ENCODE measurements at regions not wholly inside any gene's neighbourhood (a gene's known extent, or its start where the extent isn't known, plus 50 kb on each side); places are given as distances from the start of the nearest gene placed in this dataset.

GRCh38 chrX:97847885-97848679 lies 964.4 kb downstream of the RPA4 start:
- no peak overlapping the region for H3K9ac ChIP-seq
- H4K20me1 ChIP-seq: peaks cover 5% of the 10 kb centered on the region; the same call in 1 of the 2 replicates
- H3K27ac ChIP-seq: no peak overlapping the region
- peaks cover 61% of the 10 kb centered on the region for H3K9me3 ChIP-seq
- H3K4me3 ChIP-seq: no peak overlapping the region
- no peak overlapping the region for H3K4me2 ChIP-seq
- H3K27me3 ChIP-seq: peaks cover 21% of the 10 kb centered on the region
- no peaks in the 10 kb centered on the region for H3K4me1 ChIP-seq
- H3K36me3 ChIP-seq: no peaks in the 10 kb centered on the region
- TF ChIP-seq Cebpa-rat (IDR thresholded peaks at IDR 0.05): no peak

GRCh38 chrX:97849951-97850350 lies 966.2 kb downstream of the RPA4 start:
- H3K9me3 ChIP-seq: peaks cover 42% of the 10 kb centered on the region
- H3K27ac ChIP-seq: no peak overlapping the region
- no peak overlapping the region for H3K4me3 ChIP-seq
- no peaks in the 10 kb centered on the region for H3K4me1 ChIP-seq
- no peak for TF ChIP-seq Cebpa-rat (IDR thresholded peaks at IDR 0.05)
- H3K36me3 ChIP-seq: no peaks in the 10 kb centered on the region
- peaks cover 12% of the 10 kb centered on the region; the same call in 1 of the 2 replicates for H4K20me1 ChIP-seq
- no peak overlapping the region for H3K9ac ChIP-seq
- no peak overlapping the region for H3K4me2 ChIP-seq
- peaks cover 37% of the 10 kb centered on the region for H3K27me3 ChIP-seq

GRCh38 chrX:97850911-97851310 lies 967.2 kb downstream of the RPA4 start:
- Histone ChIP-seq H3K4me3 (no peak overlapping the region), H3K9ac (no peak overlapping the region), H3K27me3 (peaks cover 45% of the 10 kb centered on the region), H3K4me2 (no peak overlapping the region), H3K9me3 (peaks cover 33% of the 10 kb centered on the region), H3K4me1 (no peaks in the 10 kb centered on the region), H3K27ac (no peak overlapping the region), H3K36me3 (no peaks in the 10 kb centered on the region), H4K20me1 (peaks cover 12% of the 10 kb centered on the region; the same call in 1 of the 2 replicates)
- no peak for TF ChIP-seq Cebpa-rat (IDR thresholded peaks at IDR 0.05)

- no peak for TF ChIP-seq Cebpa-rat (IDR thresholded peaks at IDR 0.05)
- no peaks in the 10 kb centered on the region for H3K4me1 ChIP-seq
- H3K4me3 ChIP-seq: no peak overlapping the region
- H3K27me3 ChIP-seq: peaks cover 40% of the 10 kb centered on the region
- H3K9ac ChIP-seq: no peak overlapping the region
- H4K20me1 ChIP-seq: peaks cover 12% of the 10 kb centered on the region; the same call in 1 of the 2 replicates
- H3K36me3 ChIP-seq: no peaks in the 10 kb centered on the region
- H3K9me3 ChIP-seq: 0 out of 2 replicates have a peak, but pooled peaks cover 2% of the 10 kb centered on the region
- H3K27ac ChIP-seq: no peak overlapping the region
- no peak overlapping the region for H3K4me2 ChIP-seq
These were observed 970.4 kb downstream of the RPA4 start for GRCh38 chrX:97854086-97854485.

- Histone ChIP-seq H3K4me2 (no peak overlapping the region), H4K20me1 (peaks cover 7% of the 10 kb centered on the region; the same call in 1 of the 2 replicates), H3K9ac (no peak overlapping the region), H3K27me3 (peaks cover 55% of the 10 kb centered on the region), H3K4me3 (no peak overlapping the region), H3K4me1 (no peaks in the 10 kb centered on the region), H3K36me3 (no peaks in the 10 kb centered on the region), H3K9me3 (no peaks in the 10 kb centered on the region), H3K27ac (no peak overlapping the region)
- TF ChIP-seq Cebpa-rat (IDR thresholded peaks at IDR 0.05): no peak
These were observed 974.9 kb downstream of the RPA4 start for GRCh38 chrX:97858592-97858991.

DNA sequence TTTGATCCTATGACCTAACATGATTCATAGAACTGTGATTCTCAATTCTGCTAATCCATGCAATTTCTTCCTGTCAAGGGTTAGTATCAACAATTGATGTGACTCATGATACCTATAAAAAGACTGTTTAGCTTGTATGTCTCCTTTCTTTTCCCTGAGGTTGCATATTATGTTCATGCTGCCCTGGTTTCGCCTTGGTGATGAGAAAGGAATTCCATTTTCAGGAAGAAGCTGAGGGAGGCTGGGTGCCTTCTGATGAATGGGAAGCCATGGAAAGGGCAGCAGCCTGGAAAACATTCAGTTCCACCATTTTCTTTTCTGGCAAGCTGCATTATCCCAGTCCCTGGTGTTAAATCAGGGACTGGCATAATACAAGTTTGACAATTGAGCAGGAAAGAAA lies 976.5 kb downstream of the RPA4 start:
- Histone ChIP-seq H3K27ac (no peak overlapping the region), H4K20me1 (no peaks in the 10 kb centered on the region), H3K27me3 (peaks cover 56% of the 10 kb centered on the region), H3K9me3 (no peaks in the 10 kb centered on the region), H3K4me2 (no peak overlapping the region), H3K9ac (no peak overlapping the region), H3K36me3 (no peaks in the 10 kb centered on the region), H3K4me3 (no peak overlapping the region), H3K4me1 (no peaks in the 10 kb centered on the region)
- no peak for TF ChIP-seq Cebpa-rat (IDR thresholded peaks at IDR 0.05)

DNA sequence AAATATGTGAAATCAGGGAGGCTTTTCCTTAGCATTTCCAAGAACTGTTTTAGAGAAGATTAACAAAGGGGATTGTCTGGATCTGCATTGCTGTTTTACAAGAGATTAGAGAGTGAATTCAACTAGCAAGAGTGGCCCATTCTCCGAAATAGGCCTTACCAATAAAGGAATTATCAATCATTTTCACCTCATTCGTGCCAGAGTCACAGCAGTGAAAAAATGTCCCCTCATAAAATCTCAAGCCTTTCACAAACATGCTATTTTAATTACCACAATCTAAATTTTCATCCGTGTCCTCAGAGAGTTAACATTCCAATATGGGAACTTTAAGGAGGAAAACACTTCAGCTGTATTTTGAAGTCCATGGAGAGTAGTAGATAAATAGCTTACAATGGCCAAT lies 979.6 kb downstream of the RPA4 start:
- no peaks in the 10 kb centered on the region for H3K4me1 ChIP-seq
- no peaks in the 10 kb centered on the region for H3K36me3 ChIP-seq
- peaks cover 77% of the 10 kb centered on the region for H3K27me3 ChIP-seq
- no peaks in the 10 kb centered on the region for H4K20me1 ChIP-seq
- no peaks in the 10 kb centered on the region for H3K9me3 ChIP-seq
- no peak overlapping the region for H3K4me3 ChIP-seq
- H3K9ac ChIP-seq: no peak overlapping the region
- no peak overlapping the region for H3K4me2 ChIP-seq
- no peak for TF ChIP-seq Cebpa-rat (IDR thresholded peaks at IDR 0.05)
- H3K27ac ChIP-seq: no peak overlapping the region

DNA sequence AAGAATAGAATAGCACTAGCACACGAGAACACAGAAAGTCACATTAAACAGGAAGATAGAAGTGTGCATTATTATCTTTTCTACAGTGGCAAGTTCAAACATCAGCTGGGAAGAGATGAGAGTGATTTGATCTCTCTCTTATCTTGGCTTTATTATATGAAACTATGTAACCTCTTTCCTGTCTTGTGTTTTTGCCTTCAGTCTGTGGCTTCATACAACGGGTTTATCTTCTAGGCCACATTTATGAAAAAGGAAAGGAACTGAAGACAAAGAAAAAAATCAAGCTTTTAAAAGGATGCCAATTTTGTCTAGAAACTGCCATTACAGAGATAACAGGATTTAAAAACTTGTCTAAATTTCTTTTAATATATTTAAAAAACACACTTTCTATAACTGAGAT lies 983.6 kb downstream of the RPA4 start:
- Histone ChIP-seq H4K20me1 (no peaks in the 10 kb centered on the region), H3K4me1 (no peaks in the 10 kb centered on the region), H3K27me3 (peaks cover 97% of the 10 kb centered on the region), H3K9ac (no peak overlapping the region), H3K9me3 (no peaks in the 10 kb centered on the region), H3K4me3 (no peak overlapping the region), H3K36me3 (no peaks in the 10 kb centered on the region), H3K4me2 (no peak overlapping the region), H3K27ac (no peak overlapping the region)
- TF ChIP-seq Cebpa-rat (IDR thresholded peaks at IDR 0.05): no peak

DNA sequence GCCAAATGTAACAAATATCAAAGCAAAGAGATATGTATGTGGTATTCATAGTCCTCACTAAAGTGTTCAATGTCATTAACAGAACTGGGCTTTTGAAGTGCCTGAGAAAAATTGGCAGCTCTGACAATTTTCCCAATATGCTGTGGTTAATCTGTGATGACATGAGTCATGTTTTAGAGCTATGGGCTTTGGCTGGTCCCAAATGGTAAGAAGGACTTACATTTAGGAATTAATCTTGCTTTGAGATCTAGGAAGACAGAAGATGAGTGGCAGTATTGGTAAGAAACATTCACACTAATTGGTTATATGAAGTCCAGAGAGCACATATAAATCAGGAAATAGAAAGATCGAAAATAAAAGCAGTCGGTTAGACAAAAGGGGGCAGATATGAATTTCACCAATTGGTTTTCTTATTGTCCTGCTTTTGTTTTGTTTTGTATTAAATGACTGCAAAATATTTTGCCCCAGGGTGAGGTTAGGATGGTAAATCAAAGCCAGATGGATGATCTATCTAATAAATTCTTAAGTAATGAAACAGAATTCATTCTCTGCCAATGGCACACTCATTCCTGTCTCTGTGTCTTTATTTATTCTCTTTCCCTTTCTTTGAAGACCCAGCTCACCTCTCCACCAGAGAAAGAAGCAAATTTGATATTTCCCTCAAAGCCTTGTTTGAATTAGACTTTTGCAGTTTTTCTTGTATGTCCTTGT lies 993.1 kb downstream of the RPA4 start:
- Histone ChIP-seq H3K27ac (no peak overlapping the region), H3K9ac (no peak overlapping the region), H3K4me3 (no peak overlapping the region), H3K4me1 (no peaks in the 10 kb centered on the region), H3K36me3 (no peaks in the 10 kb centered on the region), H3K27me3 (peaks cover 68% of the 10 kb centered on the region), H3K4me2 (no peak overlapping the region), H4K20me1 (no peaks in the 10 kb centered on the region; the same call in 1 of the 2 replicates), H3K9me3 (no peaks in the 10 kb centered on the region)
- no peak for TF ChIP-seq Cebpa-rat (IDR thresholded peaks at IDR 0.05)

DNA sequence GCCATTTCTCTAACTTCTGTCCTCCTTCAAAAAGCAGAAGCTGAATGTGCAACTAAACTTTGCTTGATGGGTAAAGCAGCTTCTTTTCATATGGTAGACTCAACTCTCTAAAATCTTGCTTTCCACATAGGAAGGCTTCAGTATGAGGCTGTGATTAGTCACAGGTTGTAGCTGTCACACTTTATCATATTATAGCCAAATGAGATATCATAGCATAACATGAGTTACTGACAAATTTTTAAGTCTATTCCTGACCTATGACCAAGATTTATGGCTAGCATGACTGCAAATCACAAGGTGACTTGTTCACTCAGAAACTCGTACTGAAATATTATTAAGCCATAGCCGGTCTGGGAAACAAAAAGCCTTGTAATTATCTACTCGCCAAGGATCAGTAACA lies 998.6 kb downstream of the RPA4 start:
- Histone ChIP-seq H3K4me2 (no peak overlapping the region), H4K20me1 (no peaks in the 10 kb centered on the region), H3K4me3 (no peak overlapping the region), H3K4me1 (no peaks in the 10 kb centered on the region), H3K9ac (no peak overlapping the region), H3K27ac (no peak overlapping the region), H3K9me3 (no peaks in the 10 kb centered on the region), H3K36me3 (no peaks in the 10 kb centered on the region), H3K27me3 (peaks cover 79% of the 10 kb centered on the region)
- no peak for TF ChIP-seq Cebpa-rat (IDR thresholded peaks at IDR 0.05)

Measured in BLaER1 (cell line).